Activated T-helper 17 cell treated with anti-CD3 and anti-CD28 coated beads, Interleukin-2, amount 50 U/mL, for 72 hours (primary cell): ENCODE measurements at regions not wholly inside any gene's neighbourhood (a gene's known extent, or its start where the extent isn't known, plus 50 kb on each side); places are given as distances from the start of the nearest gene placed in this dataset.

Experiments
- ATAC-seq: fragments of 150-1000 bp; cut with Tn5 transposase; replicated peaks from 2 replicates; pipeline ENCODE4 v1.10.0; 2021; ENCODE audit warnings: mild to moderate bottlenecking, moderate library complexity
- H3K27ac Mint-ChIP-seq: one replicate; pipeline ENCODE4 v1.8.0; 2022; ENCODE audit warnings: mixed read lengths
- H3K27me3 Mint-ChIP-seq: one replicate; pipeline ENCODE4 v1.8.0; 2022; ENCODE audit warnings: mixed read lengths
- H3K36me3 Mint-ChIP-seq: one replicate; pipeline ENCODE4 v1.8.0; 2022; ENCODE audit warnings: low read depth, mild to moderate bottlenecking, mixed read lengths
- H3K4me1 Mint-ChIP-seq: one replicate; pipeline ENCODE4 v1.8.0; 2022; ENCODE audit warnings: mixed read lengths
- H3K4me3 Mint-ChIP-seq: one replicate; pipeline ENCODE4 v1.8.0; 2022; ENCODE audit warnings: mild to moderate bottlenecking, mixed read lengths
- H3K9me3 Mint-ChIP-seq: one replicate; pipeline ENCODE4 v1.8.0; 2022; ENCODE audit warnings: mixed read lengths

GRCh38 chr6:88558981-88559380, 392.8 kb upstream of the CNR1 start:
- Mint-ChIP-seq H3K27me3 (peaks cover 5% of the 10 kb centered on the region), H3K36me3 (no peaks in the 10 kb centered on the region), H3K4me1 (no peaks in the 10 kb centered on the region), H3K4me3 (no peak overlapping the region), H3K9me3 (no peaks in the 10 kb centered on the region), H3K27ac (no peak overlapping the region)
- no peak for ATAC-seq

- Mint-ChIP-seq H3K27me3 (peaks cover 9% of the 10 kb centered on the region), H3K4me3 (no peak overlapping the region), H3K4me1 (no peaks in the 10 kb centered on the region), H3K9me3 (no peaks in the 10 kb centered on the region), H3K27ac (no peak overlapping the region), H3K36me3 (no peaks in the 10 kb centered on the region)
- ATAC-seq = no peak
These were observed 390.5 kb upstream of the CNR1 start for GRCh38 chr6:88556663-88557062.

- H3K9me3 Mint-ChIP-seq = peaks cover 9% of the 10 kb centered on the region
- ATAC-seq = no peak
- H3K27me3 Mint-ChIP-seq = peaks cover 14% of the 10 kb centered on the region
These were observed 382.9 kb upstream of the CNR1 start for GRCh38 chr6:88548891-88549505.

DNA sequence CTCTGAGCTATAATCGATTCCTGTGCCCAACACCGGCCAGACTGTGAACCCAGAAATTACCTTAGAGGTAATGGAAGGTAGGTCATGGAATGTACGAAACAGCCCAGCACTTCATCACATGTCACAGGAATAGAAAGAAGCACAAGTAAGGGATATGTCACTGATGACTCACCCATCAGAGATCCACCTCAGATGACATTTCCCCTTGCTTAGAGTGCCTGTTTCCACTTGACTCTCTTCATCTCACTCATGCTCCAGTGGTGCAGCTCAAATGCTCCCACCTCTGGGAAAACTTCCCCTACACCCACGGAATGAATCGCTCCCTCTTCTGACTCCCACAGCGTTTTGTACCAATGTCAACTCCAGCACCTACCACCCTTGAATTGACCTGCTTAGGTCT, 381.6 kb upstream of the CNR1 start:
- Mint-ChIP-seq H3K36me3 (no peaks in the 10 kb centered on the region), H3K9me3 (peaks cover 9% of the 10 kb centered on the region), H3K4me1 (peaks cover 4% of the 10 kb centered on the region), H3K27ac (no peak overlapping the region), H3K4me3 (no peak overlapping the region), H3K27me3 (peaks cover 14% of the 10 kb centered on the region)
- ATAC-seq = peak; percentile 80

More at GRCh38 chr6:88548891-88549505, 382.9 kb upstream of the CNR1 start:
- Mint-ChIP-seq H3K27ac (no peak overlapping the region), H3K4me1 (peaks cover 4% of the 10 kb centered on the region), H3K4me3 (no peak overlapping the region), H3K36me3 (no peaks in the 10 kb centered on the region)

- Mint-ChIP-seq H3K27me3 (peaks cover 10% of the 10 kb centered on the region), H3K4me3 (no peak overlapping the region), H3K4me1 (peaks cover 4% of the 10 kb centered on the region), H3K9me3 (peaks cover 9% of the 10 kb centered on the region), H3K36me3 (no peaks in the 10 kb centered on the region), H3K27ac (no peak overlapping the region)
- ATAC-seq = no peak
These were observed 379.8 kb upstream of the CNR1 start for GRCh38 chr6:88545991-88546390.

GRCh38 chr6:88544986-88545612, 379.0 kb upstream of the CNR1 start:
- no peak overlapping the region for H3K27ac Mint-ChIP-seq
- no peaks in the 10 kb centered on the region for H3K36me3 Mint-ChIP-seq
- H3K4me3 Mint-ChIP-seq = no peak overlapping the region
- ATAC-seq = no peak
- peaks cover 10% of the 10 kb centered on the region for H3K27me3 Mint-ChIP-seq
- peaks cover 9% of the 10 kb centered on the region for H3K9me3 Mint-ChIP-seq
- peaks cover 4% of the 10 kb centered on the region for H3K4me1 Mint-ChIP-seq

DNA sequence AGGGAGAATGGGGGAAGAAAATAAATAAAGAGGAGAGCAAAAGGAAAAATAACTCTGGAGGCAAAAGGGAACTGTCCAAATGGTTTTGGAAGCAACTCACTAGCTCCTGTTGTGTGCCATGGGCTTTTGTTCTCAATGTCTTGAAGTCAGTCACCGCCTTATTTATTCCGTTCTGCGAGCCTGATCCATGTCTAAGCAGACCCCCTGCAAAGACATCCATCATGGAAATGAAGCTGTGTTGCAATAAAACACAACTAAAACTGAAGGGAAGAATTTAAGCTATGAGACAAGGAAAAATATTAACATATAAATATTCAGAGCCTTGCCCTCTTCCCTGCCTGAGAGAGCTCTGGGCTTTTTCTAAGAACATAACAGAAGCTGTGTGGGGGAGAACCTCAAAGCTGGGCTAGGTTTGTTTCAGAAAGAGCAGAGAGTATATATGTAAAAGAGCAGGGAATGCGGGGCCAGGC, 373.2 kb upstream of the CNR1 start:
- ATAC-seq = no peak
- Mint-ChIP-seq H3K4me1 (no peaks in the 10 kb centered on the region), H3K36me3 (no peaks in the 10 kb centered on the region), H3K9me3 (no peaks in the 10 kb centered on the region), H3K27me3 (peaks cover 38% of the 10 kb centered on the region), H3K27ac (no peak overlapping the region), H3K4me3 (no peak overlapping the region)

GRCh38 chr6:88538840-88539239, 372.7 kb upstream of the CNR1 start:
- H3K27ac Mint-ChIP-seq = no peak overlapping the region
- H3K9me3 Mint-ChIP-seq = no peaks in the 10 kb centered on the region

DNA sequence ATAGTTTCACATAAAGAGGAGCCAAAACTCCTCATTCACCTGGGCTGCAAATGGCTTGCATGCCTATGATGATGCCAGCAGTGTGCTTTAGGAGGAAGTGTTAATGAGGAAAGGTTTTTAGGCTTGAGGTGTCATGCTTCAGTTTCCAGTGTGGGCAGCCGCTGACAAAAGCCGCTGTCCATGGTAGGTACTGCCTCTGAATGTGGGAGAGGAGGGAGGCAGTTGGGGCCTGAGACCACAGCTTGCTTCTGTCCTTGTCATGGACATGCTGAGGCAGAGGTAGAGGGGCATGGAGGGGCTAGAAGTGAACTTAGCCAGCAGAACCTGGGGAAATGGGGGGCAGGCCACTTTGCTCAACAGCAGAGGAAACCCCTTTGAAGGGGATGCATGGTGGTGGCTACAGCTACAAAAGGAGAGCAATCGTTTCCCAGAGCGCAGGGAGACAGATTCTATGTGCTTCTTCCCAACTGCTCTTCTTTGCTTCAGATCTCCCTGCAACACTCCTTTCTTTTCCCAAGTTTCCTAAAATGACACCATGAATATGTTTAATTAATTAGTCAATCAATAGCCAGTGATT, 372.1 kb upstream of the CNR1 start:
- ATAC-seq = no peak
- no peaks in the 10 kb centered on the region for H3K4me1 Mint-ChIP-seq
- H3K36me3 Mint-ChIP-seq = no peaks in the 10 kb centered on the region
- no peak overlapping the region for H3K4me3 Mint-ChIP-seq
- H3K27ac Mint-ChIP-seq = no peak overlapping the region
- H3K27me3 Mint-ChIP-seq = peaks cover 42% of the 10 kb centered on the region
- no peaks in the 10 kb centered on the region for H3K9me3 Mint-ChIP-seq

More at GRCh38 chr6:88538840-88539239, 372.7 kb upstream of the CNR1 start:
- H3K4me1 Mint-ChIP-seq = no peaks in the 10 kb centered on the region
- H3K27me3 Mint-ChIP-seq = peaks cover 41% of the 10 kb centered on the region
- no peak overlapping the region for H3K4me3 Mint-ChIP-seq
- H3K36me3 Mint-ChIP-seq = no peaks in the 10 kb centered on the region
- ATAC-seq = no peak

DNA sequence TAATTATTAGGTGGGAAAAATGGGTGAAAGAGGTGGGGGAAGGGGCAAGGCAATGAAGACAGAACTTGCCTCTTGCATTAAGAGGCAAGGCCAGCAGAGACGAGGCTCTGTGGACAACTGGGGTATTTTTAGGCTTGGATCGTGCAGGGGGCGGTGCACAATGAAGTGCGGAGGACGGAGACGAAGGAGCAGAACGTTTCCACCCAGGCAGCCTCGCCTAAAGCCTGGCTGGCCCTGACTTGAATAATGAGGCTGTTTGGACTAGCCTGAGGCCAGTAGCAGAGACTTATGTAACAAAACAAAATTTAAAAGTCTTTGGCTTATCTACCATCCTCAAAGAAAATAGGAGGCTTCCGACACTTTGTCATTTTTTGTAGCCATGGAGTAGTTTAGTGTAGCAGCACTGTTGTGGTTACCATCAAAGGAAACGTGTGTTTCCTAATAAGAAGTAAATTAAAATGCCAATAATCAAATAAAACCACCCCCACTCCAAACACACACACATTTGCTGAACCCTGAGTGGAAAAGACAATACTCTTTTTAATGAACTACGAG, 370.0 kb upstream of the CNR1 start:
- no peak overlapping the region for H3K4me3 Mint-ChIP-seq
- H3K36me3 Mint-ChIP-seq = no peaks in the 10 kb centered on the region
- no peaks in the 10 kb centered on the region for H3K9me3 Mint-ChIP-seq
- ATAC-seq = no peak
- H3K27me3 Mint-ChIP-seq = peaks cover 45% of the 10 kb centered on the region
- H3K27ac Mint-ChIP-seq = no peak overlapping the region
- H3K4me1 Mint-ChIP-seq = no peaks in the 10 kb centered on the region

GRCh38 chr6:88535306-88535705, 369.2 kb upstream of the CNR1 start:
- Mint-ChIP-seq H3K9me3 (no peaks in the 10 kb centered on the region), H3K36me3 (no peaks in the 10 kb centered on the region), H3K4me1 (no peaks in the 10 kb centered on the region), H3K4me3 (no peak overlapping the region), H3K27me3 (peaks cover 46% of the 10 kb centered on the region), H3K27ac (no peak overlapping the region)
- no peak for ATAC-seq

- Mint-ChIP-seq H3K9me3 (no peaks in the 10 kb centered on the region), H3K36me3 (no peaks in the 10 kb centered on the region), H3K27ac (no peak overlapping the region), H3K4me3 (no peak overlapping the region), H3K27me3 (peaks cover 32% of the 10 kb centered on the region), H3K4me1 (no peaks in the 10 kb centered on the region)
- no peak for ATAC-seq
These were observed 366.2 kb upstream of the CNR1 start for GRCh38 chr6:88532241-88532860.

- Mint-ChIP-seq H3K4me1 (no peaks in the 10 kb centered on the region), H3K36me3 (no peaks in the 10 kb centered on the region), H3K27me3 (peaks cover 16% of the 10 kb centered on the region), H3K27ac (no peak overlapping the region), H3K4me3 (no peak overlapping the region), H3K9me3 (no peaks in the 10 kb centered on the region)
- no peak for ATAC-seq
These were observed 363.6 kb upstream of the CNR1 start for GRCh38 chr6:88529726-88530125.

DNA sequence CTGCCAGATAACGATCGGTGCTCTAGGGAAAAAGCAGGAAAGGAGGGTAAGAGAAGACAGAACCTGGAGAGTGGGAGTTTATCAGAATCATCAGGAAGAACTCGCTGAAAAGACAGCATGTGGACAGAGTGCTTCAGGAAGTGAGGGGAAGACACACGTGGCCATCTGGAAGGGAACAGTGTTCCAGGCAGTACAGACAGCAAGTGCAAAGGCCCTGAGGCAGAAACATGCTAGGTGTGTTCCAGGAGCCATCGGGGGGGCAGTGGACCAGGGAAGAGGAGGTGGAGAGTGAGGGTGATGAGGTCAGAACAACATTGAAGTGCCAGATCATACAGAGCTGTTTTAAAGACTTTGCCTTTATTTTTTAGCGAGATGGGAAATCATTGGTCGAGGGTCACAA, 354.3 kb upstream of the CNR1 start:
- no peak for ATAC-seq
- H3K4me1 Mint-ChIP-seq = no peaks in the 10 kb centered on the region
- H3K27me3 Mint-ChIP-seq = peaks cover 7% of the 10 kb centered on the region
- H3K36me3 Mint-ChIP-seq = no peaks in the 10 kb centered on the region
- H3K4me3 Mint-ChIP-seq = no peak overlapping the region
- no peak overlapping the region for H3K27ac Mint-ChIP-seq
- H3K9me3 Mint-ChIP-seq = no peaks in the 10 kb centered on the region

DNA sequence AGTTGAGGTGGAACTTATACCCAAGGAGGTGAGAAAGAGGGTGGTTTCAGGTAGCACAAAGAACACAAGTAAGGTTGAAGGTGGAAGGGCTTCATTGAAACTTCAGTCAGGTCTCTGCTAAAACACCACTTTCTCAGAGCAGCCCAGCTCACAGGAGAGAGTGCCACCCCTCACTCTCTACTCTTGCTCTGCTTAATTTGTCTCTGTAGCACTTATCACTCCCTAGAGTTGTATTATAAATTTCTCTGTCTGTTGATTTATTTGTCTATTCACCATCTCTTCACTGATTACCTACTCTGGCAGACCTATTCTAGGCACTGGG, 353.8 kb upstream of the CNR1 start:
- no peaks in the 10 kb centered on the region for H3K4me1 Mint-ChIP-seq
- H3K4me3 Mint-ChIP-seq = no peak overlapping the region

More for the DNA sequence above, 353.8 kb upstream of the CNR1 start:
- H3K9me3 Mint-ChIP-seq = no peaks in the 10 kb centered on the region
- no peak for ATAC-seq
- no peaks in the 10 kb centered on the region for H3K36me3 Mint-ChIP-seq
- peaks cover 7% of the 10 kb centered on the region for H3K27me3 Mint-ChIP-seq
- H3K27ac Mint-ChIP-seq = no peak overlapping the region
